ENCODE measurements at regions not wholly inside any gene's neighbourhood (a gene's known extent, or its start where the extent isn't known, plus 50 kb on each side); places are given as distances from the start of the nearest gene placed in this dataset.

- TF ChIP-seq CTCF (IDR thresholded peaks at IDR 0.05) (no peak), POLR2A (IDR thresholded peaks at IDR 0.05) (no peak), POLR2AphosphoS5 (IDR thresholded peaks at IDR 0.05) (no peak)
These were observed 355.2 kb upstream of the AZI2 start for GRCh38 chr3:28703843-28704242.

All from upper lobe of left lung (tissue), 4 donors.